CD4-positive, alpha-beta T cell treated with Interleukin-17A for 1 hour (primary cell): ENCODE measurements at regions not wholly inside any gene's neighbourhood (a gene's known extent, or its start where the extent isn't known, plus 50 kb on each side); places are given as distances from the start of the nearest gene placed in this dataset.
A peak's percentile ranks its signal among the peaks of the same experiment; 100 is the strongest.
"Not testable (repeated sequence)": the region's sequence is repeated elsewhere in the genome, so short reads cannot be mapped to it uniquely, and the experiment has no call there.

ENCODE experiments used
- DNase-seq: peaks from one replicate; pipeline ENCODE4 v3.0.0-alpha.2; 2020

DNA sequence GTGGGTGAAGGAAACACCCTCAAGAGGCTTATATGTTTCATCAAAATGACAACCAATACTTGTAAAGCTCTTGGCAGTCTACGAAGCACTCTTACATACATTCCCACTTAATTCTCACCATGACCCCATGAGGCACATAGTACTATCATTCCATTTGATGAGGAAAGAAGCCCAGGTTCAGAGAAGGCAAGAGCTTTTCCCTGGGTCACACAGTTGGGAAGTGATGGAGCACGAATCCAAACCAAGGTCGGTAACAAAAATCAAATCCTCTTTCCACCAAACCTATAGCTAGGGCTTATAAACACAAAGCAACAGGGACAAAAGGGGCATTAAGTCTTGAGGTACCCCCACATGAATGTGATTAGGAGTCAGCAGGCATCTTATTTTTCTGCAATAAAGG is 187.1 kb downstream of the UACA start:
- DNase-seq = no peak

DNA sequence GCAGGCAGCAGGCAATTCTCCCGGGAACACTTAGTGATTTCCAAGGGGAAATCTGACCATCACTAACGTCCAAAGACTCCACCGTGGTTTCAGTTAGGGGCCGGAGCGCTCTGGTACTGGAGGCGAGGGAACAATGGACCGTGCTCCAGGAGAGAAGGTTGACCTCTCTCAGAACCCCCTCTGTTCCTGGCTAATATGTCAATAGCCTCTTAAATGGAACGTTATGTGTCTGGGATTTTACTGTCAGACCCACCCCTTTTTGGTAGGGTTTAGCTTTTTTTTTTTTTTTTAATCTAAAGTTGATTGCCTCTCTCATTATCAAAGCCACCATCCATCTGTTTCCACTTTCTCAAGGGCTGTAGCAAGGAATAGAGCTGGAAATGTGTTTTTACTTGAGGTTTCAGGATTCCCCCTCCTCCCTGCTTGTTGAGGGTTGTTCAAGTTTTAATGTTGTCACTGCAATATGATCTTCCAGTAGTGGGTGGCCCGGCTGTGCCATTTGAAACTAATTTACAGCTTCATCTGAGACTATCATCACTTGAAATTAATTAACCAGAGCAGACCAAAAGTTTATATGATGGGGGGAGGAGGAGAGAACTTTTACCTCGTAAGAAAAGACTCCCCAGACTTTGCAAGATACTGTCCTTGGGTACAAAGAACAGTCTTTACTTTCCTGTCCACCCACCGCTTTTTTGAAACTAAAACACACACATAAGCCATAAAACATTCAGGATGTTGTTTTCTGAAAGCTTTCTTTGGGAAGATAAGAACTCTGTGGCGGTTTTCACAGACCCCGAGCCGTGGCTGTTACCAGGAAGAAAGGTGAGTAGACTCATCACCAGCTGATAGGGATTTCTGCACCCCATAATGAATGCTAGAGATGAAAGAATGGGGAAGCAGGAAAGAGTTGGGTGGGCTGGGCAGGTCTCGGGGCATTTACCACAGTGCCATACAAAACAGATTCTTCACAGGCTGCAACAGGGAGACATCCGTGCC is 187.8 kb downstream of the UACA start:
- no peak for DNase-seq

DNA sequence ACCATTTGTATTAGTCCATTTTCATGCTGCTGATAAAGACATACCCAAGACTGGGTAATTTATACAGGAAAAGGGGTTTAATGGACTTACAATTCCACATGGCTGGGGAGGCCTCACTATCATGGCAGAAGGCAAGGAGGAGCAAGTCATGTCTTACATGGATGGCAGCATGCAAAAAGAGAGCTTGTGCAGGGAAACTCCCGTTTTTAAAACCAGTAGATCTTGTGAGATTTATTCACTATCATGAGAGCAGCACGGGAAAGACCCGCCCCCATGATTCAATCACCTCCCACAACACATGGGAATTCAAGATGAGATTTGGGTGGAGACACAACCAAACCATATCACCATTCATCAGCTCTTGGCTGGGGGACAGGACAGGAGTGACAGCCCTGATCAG is 189.0 kb downstream of the UACA start:
- not testable (repeated sequence) for DNase-seq

DNA sequence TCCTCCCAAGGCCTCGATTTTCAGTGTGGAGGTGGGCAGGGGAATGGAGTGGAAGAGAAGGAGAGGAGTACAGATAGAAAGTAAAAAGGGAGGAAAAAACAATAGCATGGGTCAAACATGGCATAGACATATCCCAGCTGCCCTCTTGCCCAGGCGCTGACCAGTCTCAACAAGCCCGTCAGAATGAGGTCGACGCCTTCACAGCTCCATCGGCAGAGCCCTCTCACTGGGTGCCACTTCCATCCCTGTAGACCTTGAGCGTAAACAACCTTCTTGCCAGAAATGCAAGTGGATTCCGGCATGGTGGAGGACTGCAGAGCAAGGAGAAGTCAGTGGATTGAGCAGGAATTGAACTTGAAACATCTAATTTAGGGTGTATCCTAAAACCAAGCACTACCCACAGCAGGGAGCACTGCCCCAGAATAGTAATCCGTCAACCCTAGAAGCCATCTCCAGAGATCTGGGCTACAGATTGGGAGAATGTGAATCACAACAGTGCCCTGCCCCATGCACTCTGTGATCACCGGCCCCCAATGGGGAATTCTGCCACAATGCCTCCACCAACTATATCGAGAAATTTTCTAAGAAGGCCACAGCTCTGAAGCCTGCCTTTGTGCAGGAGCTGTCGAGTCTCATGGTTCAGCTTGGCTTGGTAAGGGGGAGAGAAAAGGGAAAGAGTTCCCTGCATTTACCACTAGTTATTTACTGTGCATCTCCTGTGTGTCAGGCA is 190.1 kb downstream of the UACA start:
- no peak for DNase-seq

DNA sequence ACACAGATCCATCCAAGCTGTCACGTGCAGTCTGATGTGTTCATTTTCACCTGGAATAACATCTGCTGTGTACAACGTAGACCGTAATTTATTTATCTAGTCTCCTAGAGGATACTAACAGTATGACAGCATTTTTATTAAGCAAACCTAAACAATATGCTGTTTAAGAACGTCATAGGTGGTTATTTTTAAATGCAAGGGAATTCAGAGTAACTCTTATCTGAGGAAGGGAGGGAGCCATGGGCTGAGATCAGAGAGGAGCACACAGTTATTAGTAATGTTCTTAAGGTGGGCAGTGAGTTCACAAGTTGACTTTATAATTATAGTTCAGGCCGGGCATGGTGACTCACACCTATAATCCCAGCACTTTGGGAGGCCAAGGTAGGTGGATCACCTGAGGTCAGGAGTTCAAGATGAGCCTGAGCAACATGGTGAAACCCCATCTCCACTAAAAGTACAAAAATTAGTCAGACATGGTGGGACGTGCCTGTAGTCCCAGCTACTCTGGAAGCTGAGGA is 193.6 kb downstream of the UACA start:
- no peak for DNase-seq

DNA sequence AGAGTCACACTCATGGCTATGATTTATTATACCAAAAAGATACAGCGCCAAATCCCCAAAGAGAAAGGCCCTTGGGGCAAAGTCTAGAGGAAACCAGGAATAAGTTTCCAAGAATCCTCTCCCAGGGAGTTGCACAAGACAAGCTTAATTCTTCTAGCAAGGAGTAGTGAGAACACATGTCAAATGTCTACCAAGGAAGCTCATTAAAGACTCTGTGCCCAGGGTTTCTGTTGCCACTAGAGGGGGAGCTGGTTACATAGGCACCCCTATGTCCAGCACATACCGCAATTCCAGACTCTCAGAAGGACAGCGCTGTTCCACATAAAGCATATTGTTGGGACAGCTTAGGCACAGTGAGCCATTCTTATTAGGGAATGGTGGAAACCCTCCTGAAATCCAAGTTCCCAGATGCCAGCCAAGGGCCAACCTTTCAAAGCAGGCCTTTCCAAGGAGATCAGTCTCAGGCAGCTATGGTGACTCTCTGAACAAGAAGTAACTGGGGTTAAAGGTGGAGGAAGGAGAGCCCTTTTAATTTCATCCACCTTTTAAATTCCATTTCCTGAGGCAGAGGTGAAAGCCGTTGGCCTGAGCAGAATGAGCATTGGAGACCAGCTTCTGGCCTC is 194.2 kb downstream of the UACA start:
- no peak for DNase-seq

DNA sequence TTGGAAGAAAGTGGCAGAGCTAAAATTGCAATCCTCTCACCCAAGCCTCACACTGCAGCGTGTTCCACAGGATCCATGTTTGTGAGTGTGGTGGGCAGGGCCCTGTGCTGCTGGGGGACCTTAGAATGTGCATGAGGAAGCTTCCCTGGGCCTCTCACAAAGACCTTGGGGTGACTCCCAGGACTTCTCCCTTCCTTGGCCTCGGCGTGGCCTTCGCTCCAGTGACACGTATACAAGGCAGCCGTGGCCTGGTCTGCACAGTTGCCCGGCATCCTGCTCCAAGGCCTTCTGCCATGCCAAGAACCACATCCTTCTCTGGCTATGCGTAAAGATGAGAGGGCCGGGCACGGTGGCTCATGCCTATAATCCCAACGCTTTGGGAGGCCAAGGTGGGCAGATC is 196.4 kb downstream of the UACA start:
- DNase-seq = no peak

DNA sequence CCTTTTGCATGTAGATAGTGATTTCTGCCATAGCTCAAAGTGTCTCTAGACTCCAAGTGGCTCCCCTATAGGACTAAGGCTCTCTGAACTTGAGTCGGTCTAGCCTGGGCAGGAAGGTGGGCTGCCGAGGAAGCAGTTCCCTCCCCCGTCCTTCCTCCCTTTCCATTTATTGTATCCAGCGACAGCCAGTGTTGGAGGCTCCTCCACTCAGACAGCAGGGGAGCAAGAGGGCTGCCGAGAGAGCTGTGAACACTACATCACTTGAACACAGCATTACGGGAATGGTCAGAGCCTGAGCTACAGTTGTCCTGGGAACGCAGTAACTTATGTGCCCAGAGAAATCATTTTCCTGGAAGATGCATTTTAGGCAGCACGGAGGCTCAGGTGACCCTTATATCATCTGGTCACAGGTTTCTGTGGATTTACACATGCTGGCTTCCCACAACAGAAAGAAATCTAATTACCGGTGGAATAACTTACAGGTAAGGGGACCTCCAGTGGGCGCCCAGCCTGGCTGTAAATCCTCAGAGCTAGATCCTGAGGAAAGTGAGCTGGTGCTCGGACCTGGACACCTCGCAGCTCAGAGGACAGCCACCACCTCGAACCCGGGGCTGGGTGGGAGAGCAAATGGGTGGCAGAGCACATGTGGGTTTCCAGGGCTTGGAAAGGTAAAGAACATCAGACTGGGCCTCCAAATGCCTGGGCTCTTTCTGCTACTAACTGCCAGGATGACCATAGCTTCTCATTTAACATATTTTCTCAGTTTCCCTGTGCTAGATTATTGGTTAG is 197.1 kb downstream of the UACA start:
- DNase-seq = no peak

DNA sequence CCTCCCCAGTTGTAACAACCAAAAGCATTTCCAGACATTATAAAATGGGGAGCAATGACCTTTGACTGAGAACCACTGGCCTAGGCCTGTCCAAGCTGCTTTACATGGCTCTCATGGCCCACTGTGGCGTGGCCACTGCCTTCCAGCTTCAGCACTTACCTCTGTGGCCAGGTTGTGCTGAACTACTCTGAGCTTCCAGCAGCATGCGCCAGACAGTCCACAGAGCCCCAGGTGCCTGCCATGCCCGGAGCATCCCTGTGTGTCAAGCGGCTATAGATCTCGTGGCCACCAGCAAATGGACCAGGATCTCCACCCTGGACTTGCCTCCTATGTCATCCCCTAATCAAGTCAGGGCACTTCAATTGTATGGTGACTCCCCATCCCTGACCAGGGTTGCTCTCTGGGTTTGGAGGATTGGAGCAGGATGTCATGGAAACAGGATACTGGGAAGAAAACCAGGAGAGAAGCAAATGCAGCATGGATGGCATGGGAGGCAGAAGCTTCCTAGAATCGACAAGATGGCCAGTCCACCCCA is 199.7 kb downstream of the UACA start:
- no peak for DNase-seq

DNA sequence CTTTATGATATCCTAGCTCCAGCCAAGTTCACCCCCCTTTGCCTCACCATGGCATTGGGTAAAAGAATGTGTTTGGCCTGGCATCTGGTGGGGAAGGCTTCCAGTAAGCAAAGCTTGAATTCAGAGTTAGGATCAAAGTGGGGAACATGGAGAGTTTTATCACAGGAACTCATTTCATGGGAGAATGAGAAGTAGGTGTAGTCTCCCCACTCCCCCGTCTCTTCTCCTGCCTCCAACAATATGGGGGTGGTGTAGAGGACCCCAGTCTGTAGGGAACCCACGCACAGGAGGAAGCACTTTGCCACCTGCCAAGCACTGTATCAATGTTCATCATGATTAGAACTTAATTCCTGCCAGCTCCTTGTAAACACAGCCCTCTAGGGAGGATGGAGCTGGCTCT is 200.5 kb downstream of the UACA start:
- no peak for DNase-seq

DNA sequence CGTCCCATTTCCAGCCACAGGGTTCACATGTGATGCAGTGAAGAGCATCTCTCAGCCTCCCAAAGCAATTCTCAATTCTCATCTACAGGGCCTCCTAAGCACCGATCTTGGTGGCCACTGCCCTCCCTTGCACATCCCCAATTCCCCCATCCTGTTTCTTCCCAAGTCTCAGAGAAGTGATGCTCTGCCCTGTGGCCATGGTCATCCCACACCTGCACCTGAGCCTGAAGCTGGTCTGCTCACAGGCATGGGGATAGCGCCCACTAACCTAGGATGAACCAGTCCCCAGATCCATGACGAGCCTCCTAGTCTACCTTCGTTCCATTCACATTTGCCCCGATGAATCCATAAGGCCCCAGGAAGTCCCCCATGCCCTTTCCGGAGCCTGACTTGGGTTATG is 201.5 kb downstream of the UACA start:
- no peak for DNase-seq

DNA sequence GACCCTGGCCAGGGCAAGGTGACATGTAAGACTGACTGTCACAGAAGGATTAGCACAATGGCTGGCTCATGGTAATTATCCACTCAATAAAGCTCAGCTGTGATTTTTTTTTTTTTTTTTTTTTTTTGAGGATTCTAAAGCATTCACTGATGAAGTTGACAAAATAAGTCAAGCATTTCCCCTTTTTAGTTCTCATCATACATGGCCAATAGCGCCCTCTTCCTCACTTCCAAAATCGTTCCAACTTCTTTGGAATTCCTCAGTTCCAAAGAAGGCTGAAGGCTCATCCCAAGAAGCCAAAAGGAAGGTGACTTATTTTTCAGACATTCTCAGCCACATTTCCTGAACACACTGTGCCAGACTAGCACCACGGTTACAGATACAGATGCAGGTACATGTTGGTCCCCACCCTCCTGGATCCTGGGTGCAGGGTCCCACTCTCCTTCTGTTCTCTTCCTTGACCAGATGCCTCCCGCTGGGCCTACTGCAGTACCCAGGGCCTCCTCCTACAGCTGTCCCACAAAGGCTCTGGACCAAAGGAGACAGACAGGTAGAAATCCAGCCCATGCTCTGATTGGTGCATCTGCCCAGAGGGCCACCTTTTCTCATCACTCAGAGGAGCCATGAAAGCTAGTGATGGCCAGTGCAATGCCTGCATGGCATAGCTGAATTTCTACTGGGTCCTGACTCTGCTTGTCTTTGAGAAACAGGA is 202.6 kb downstream of the UACA start:
- no peak for DNase-seq

DNA sequence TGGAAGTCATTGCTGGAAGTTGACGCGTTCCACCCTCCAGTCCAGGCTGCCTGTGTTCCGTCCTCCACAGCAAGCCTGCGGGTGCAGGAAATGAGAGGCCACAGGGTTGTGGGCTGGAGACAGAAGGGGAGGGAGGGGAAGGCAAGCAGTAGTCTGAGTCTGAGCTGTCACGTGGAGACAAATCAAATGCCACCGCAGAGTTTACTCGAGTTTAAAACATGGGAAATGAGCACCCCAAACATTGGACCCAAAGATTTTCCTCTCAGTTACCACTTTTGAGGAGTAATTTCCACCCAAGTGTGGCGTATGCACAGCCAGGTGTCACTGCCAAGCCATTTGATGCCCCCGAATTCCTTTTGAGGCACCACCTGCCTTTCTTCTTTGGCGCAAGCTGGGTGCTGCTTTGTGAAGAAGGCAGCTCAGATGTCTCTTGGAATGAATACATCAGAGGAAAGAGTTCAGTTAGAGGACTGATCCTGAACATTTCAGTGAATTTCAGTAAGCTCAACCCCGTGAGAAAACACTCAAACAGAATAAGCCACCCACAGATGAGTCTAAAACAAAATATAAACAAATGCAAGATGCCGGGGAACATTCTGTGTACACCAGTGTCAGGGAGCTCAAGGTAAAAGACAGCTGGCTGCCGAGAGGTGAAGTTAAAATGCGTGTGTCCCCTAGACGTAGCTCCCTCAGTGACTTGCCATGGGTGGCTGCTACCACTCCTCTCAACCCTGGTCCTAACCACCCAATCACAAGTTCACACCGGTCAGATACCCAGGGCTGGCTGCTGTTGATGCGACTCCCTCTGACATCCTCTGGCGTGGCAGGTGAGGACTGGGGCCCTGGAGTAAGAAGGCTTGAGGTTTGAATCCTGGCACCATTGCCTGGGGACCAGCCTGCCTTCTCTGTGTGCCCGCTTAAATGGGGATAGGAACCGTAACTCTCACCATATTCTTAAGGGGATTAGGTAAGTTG is 203.8 kb downstream of the UACA start:
- peak; percentile 71 for DNase-seq

DNA sequence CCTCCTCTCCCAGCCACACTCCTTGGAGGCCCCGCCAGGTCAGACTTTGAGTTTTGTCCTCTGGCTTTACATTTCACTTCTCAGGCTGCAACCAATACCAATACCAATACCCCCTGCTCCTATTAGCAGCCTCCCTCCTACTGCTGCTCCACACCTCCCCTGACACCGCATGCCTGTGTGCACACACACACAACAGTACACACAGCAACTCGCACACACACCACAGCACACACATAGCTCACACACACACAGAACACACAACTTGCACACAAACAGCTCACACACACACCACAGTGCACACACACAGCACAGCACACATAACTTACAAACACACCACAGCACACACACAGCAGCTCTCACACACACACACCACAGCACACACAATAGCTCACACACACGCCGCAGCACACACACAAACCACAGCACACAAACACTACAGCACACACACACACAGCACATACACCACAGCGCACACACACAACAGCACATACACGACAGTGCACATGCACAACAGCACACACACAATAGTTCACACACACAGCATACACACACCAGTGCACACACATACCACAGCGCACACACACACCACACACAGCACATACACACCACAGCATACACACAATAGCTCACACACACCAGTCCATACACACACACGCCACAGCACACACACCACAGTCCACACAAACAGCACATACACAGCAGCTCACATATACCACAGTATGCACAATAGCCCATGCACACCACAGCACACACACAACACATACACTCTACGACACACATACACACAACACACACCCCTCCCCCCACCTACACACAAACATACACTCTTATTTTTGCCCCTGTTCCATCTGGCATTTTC is 204.7 kb downstream of the UACA start:
- DNase-seq = no peak

DNA sequence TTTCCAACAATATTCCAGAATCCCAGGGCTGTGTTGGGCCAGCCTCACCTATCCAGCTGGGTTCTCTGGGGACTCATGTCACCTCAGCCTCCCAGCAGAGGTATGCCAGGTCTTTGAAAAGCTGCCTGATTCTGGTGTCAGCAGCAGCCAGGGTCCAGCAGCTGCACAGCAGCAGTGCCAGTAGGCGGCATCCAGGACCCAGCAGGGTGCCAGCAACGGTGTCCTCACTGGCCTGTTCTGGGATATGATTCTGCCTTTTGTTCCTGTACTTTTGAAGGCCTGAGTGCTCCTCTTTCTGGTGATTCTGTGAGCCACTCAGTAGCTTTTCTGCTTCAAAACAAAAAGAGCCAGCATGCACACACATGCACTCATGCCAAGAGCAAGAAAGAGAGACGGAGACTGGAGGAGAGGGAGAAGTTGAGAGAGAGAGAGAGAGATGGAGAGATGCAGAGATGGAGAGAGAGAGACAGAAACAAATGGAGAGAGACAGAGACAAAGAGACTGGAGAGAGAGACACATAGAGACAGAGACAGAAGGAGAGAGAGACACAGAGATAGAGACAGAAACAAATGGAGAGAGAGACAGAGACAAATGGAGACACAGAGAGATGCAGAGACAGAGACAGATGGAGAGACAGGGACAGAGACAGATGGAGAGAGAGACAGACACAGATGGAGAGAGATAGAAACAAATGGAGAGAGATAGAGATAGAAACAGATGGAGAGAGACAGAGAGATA is 205.7 kb downstream of the UACA start:
- no peak for DNase-seq

DNA sequence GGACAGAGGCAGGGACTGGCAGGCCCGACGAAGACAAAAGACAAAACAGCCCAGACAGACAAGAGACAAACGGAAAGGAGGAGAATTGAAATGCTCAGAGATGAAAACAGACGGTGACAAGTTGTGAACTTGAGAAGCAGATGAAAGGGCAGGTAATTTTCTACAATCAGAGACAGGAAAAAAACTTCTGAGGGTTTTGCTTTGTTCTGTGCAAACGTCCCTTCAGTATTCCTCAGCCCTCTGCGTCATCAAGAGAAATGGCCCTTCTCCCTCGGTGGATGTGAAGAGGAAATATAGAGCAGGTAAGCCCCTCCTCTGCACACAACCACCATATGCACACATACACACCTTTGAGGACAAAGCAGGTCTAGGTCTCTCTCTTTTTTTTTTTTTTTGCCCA is 206.6 kb downstream of the UACA start:
- DNase-seq = no peak

DNA sequence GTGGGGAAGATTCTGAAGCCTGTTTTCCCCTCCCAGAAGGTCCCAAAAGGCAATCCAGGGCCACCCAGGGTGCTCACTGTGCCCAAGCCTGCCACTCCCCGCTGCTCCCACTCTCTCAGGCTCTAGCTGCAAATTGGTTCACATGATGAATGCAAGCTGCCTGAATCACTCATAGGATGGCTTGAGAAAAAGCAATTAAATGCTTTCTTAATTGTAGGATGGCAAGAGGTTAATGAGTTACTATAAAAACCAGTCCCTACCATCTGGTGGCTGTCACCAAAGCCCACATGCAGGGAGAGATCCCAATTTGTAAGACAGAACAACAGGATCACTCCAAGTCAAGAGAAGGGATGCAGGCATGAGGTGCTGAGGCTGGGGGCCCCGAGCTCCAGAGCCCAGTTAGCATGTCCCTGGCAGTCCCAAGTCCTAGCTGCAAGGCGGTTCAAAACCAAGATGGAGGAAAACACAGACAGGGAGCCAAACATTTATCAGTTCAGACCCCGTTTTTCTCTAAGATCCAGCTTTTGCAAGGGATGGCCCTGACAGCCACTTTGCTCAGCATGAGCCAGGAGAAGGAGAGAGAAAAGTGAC is 207.1 kb downstream of the UACA start:
- DNase-seq = no peak

DNA sequence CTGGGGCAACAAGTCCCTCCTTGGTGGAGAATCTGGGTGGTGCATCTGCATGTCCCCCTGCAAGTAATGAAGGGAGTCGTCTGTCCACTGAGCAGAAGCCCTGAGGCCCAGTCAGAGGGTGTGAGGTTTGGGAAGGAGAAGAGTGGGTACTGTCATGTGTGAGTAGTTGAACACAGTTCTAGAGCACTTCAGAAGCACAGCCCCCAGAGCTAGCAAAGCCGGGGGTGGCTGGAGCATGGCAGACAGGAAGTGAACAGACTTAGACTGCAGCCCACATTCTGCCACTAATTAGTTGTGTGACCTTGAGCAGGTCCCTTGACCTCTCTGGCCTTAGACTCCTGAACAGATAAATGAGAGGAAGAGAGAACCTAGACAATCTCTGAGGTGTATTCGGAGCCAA is 207.6 kb downstream of the UACA start:
- no peak for DNase-seq
